ENCODE measurements at regions not wholly inside any gene's neighbourhood (a gene's known extent, or its start where the extent isn't known, plus 50 kb on each side); places are given as distances from the start of the nearest gene placed in this dataset.

DNA sequence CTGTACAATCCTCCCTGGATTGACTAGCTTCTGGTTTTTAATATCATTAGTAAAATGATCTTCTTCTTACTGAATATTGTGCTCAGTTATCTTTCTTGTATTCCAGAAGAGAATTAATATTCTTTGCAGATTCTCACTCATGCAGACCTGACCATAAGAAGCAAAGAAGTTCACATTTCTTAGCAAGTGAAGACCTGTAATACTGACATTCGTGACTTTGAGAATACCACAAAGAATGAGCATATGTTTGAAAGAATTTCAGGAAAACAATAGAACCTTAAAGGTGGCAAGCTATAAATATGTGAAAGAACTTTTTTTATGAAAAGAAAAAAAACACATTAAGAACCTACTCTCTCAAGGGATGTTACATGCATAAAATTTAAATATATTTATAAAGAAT lies 371.6 kb downstream of the JRKL start:
- TF ChIP-seq, protein P1, sequence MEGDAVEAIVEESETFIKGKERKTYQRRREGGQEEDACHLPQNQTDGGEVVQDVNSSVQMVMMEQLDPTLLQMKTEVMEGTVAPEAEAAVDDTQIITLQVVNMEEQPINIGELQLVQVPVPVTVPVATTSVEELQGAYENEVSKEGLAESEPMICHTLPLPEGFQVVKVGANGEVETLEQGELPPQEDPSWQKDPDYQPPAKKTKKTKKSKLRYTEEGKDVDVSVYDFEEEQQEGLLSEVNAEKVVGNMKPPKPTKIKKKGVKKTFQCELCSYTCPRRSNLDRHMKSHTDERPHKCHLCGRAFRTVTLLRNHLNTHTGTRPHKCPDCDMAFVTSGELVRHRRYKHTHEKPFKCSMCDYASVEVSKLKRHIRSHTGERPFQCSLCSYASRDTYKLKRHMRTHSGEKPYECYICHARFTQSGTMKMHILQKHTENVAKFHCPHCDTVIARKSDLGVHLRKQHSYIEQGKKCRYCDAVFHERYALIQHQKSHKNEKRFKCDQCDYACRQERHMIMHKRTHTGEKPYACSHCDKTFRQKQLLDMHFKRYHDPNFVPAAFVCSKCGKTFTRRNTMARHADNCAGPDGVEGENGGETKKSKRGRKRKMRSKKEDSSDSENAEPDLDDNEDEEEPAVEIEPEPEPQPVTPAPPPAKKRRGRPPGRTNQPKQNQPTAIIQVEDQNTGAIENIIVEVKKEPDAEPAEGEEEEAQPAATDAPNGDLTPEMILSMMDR (IDR thresholded peaks at IDR 0.05) = no peak
- no peak for TF ChIP-seq POLR2A (IDR thresholded peaks at IDR 0.05)
